ENCODE measurements at regions not wholly inside any gene's neighbourhood (a gene's known extent, or its start where the extent isn't known, plus 50 kb on each side); places are given as distances from the start of the nearest gene placed in this dataset.

GRCh38 chr11:93967258-93967657 lies 53.9 kb upstream of the HEPHL1 start:
- DNase-seq, result no peak

GRCh38 chr11:93967944-93968343 lies 53.2 kb upstream of the HEPHL1 start:
- no peak for DNase-seq

GRCh38 chr11:93969925-93970922 lies 50.9 kb upstream of the HEPHL1 start:
- no peak for DNase-seq

Measured in NCI-H226 (cell line).